ENCODE measurements at regions not wholly inside any gene's neighbourhood (a gene's known extent, or its start where the extent isn't known, plus 50 kb on each side); places are given as distances from the start of the nearest gene placed in this dataset.

- TF ChIP-seq CTCF (IDR thresholded peaks at IDR 0.05) (no peak), POLR2A (IDR thresholded peaks at IDR 0.05) (no peak)
These were observed 416.1 kb downstream of the RNF144A start for GRCh38 chr2:7333189-7333765.

All from adrenal gland (tissue), 5 donors.